HG03135 (cell line): ENCODE measurements at regions not wholly inside any gene's neighbourhood (a gene's known extent, or its start where the extent isn't known, plus 50 kb on each side); places are given as distances from the start of the nearest gene placed in this dataset.
A peak's percentile ranks its signal among the peaks of the same experiment; 100 is the strongest.
"Not testable (repeated sequence)": the region's sequence is repeated elsewhere in the genome, so short reads cannot be mapped to it uniquely, and the experiment has no call there.

Experiments used
- ATAC-seq: cut with Tn5 transposase; IDR thresholded peaks from one replicate; pipeline ENCODE4 v1.9.1; 2021; ENCODE audit warnings: mild to moderate bottlenecking, moderate library complexity; ENCODE audit not compliant: unreplicated experiment

DNA sequence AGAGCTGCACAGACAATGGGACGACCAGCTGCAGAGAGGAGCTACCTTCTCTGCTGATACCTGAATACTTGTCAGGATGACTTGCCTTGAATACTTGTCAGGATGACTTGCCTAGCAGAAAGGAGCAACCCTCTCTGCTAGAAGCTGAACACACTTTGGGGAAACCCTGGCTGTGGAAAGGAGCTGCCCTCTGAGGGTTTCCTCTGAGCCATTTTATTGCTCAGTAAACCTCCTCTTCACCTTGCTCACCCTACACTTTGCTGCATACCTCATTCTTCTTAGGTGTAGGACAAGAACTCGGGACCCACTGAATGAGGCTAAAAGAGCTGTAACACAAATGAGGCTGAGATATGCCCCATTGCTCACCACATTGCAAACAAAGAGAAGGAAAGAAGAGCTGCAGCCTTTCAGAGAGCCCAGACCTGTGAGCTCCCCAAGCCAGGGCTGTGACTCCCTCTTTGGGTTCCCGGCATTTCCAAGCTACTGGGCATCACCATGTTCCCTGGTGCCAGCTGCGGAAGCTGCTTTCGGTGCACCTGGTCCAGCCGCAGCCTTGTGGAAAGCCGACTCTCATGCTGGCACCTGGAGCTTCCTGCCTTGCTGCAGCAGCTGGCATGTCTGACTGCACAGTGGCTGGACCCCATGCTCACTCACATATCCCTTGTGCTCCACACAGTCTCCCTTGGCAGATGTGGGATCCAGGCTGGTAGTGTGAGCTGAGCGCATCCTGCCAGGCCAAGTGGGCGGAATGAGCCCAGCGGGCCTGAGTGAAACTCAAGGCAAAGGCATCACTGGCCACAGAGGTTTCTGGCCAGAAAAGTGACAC lies 106.7 kb upstream of the AHI1 start:
- ATAC-seq = no peak

DNA sequence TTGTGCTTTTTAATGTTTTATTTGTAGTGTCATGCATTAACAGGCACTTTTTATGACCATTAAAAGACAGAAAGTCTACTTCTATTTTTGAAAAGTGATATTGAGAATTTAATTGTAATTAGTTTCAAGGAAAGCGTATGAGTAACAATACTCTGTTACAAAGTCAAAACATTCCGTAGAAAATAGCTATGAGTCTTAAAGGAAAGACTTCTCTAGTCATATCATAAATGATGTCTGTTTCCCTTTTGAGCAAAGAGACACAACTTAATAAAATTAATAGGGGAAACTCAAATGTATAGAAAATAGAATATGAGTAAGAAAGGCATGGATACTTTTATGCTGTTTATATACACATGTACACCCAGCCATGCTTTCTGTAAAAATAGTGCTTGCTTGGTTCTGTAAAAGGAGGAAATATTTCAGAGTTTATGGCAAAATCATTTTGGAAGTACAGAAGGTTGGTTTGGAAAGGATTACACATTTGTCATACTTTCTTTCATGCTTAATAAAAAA lies 107.8 kb upstream of the AHI1 start:
- ATAC-seq = no peak

DNA sequence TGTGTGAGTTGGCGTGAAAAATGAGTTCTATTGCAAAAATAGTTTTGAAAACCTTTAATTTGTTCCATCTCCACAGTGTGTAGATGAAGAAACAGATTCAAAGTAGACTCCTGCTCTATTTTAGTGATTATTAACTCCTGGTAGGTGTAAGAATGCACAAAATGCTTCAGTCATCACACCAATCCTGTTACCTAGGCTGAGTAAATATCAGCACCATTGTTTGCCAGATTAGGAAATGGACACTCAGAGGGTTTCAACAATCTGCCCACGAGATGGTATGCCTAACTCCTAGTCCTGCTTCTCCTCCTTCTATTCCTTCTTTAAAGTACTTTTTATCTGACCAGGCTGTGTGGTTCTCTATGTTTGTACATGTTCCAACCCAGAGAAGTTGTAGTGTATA lies 108.9 kb upstream of the AHI1 start:
- no peak for ATAC-seq

- no peak for ATAC-seq
Observed at GRCh38 chr6:135608031-135608430, 110.5 kb upstream of the AHI1 start.

- not testable (repeated sequence) for ATAC-seq
Observed at GRCh38 chr6:135610192-135610591, 112.7 kb upstream of the AHI1 start.

DNA sequence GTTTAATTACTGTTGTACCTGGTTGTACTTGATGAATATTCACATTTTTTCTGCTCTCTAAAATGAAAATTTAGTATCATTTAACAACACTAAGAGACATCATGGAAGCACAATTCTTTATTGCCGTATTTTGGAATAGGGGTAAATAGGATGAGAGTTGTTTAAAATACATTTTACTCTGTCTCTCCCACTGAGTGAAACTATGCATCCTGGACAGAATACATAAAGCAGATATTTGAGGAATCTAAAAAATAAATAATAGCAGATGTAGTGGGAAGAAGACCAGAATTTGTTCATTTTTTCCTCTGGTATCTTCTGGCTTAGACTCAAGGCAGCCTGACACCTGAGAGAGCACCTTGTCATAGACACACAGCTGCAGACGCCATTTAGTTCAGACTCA lies 119.1 kb upstream of the AHI1 start:
- no peak for ATAC-seq

- ATAC-seq = no peak
Observed at GRCh38 chr6:135617222-135617621, 119.7 kb upstream of the AHI1 start.

DNA sequence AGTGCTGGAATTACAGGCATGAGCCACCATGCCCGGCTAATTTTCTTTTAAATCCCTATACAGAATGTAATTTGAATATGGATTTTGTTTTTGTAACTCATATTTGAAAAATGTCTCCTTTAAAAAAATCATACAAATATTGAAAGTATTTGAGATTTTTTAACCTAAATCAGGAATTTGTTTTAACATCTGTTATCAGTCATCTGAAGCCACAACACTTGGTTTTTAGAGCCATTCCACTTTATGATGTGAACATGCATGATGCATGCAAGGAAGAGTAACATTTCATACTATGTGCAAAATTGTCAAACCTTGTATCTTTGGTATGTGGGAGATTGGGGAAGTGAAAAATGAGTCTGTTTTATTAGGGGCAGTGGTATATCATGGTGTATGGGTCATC lies 124.5 kb upstream of the AHI1 start:
- no peak for ATAC-seq

GRCh38 chr6:135623979-135624378 lies 126.4 kb upstream of the AHI1 start:
- ATAC-seq = no peak

GRCh38 chr6:135624402-135625295 lies 127.1 kb upstream of the AHI1 start:
- ATAC-seq = no peak

DNA sequence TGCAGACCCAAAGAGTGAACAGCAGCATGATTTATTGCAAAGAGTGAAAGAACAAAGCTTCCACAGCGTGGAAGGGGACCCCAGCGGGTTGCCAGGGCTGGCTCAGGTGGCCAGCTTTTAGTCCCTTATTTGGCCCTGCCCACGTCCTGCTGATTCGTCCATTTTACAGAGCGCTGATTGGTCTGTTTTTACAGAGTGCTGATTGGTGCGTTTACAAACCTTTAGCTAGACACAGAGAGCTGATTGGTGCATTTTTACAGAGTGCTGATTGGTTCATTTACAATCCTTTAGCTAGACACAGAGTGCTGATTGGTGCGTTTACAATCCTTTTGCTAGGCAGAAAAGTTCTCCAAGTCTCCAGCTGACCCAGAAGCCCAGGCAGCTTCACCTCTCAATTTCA lies 128.5 kb upstream of the AHI1 start:
- not testable (repeated sequence) for ATAC-seq

DNA sequence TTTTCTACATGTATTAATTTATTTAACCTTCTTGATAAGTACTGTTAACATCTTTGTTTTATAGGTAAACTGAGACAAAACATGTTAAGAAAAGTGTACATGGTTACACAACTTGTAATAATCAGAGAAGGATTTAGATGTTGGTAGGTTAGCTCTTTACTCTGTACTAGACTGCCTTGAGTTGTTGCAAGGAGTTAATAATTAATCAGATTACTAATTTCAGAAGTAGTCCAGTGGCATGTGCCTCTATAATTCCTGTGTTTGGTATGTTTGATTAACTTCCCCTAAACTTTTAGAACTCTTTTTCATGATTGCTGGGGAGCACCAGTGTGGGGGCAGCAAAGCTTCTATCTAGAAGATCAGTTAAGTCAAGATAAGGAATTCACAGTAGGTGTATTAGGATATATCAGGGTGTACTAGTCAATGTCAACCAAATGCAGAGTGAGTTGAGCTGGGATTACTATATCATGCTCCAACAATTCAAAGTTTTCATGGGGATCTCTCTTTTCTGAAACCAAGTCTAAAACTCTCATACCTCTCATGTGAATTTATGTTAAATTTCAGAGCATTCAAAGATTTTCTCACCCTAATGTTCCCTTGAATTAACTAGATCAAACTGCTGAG lies 129.7 kb upstream of the AHI1 start:
- peak; percentile 92 for ATAC-seq

- no peak for ATAC-seq
Observed at GRCh38 chr6:135630789-135631376, 133.3 kb upstream of the AHI1 start.

DNA sequence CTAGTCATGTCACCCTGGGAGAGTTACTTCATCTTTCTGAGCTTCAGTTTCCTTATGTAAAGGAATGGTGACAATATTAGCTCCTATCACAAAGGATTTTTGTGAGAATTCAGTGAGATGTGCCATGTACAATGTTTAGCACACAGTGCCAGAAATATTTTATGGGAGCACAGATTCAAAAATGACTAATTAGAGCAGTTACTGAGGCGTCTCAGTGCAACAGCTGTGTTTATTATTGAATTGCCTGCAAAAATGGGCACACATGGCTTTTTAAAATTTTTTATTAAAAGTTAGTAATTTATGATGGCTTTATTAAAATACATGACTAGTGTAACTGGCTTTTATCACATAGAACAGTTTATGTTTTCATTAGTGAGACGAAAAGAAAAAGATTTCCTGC lies 134.3 kb upstream of the AHI1 start:
- ATAC-seq = no peak

DNA sequence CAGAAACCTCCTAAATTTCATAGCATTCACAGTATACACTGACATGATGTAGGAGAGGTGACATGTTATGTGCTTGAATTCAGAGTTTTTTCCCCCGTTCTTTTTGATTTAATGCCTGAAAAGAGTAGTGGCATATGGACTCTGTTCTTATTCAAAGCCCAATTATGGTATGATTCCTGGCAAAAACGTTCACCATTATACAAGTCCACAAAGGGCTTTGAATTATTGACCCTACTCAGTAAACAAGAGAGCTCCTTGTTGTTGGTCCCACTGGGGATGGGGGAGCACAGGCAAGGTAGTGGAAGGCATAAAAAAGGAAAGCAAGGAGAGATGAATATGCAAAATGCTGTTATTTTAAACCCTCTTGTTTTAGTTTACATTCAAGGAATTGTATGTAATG lies 136.0 kb upstream of the AHI1 start:
- no peak for ATAC-seq

DNA sequence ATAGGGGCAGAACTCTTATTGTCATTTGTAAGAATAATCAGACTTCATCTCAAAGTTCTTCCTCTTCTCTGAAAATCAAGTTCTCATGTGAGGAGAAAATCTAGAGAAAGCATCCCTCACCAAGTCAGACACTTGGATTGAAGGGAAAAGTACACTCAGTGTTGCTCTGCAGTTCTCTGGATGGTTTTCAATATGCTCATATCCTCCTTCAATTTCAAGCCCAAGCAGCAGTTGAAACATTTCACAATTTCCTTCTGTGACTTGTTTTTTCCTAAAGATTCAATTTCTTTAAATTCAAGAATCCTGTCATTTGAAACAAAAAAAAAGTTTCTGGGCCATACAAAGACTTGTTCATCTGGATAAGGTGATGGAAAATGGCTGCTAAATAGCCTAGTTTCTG lies 140.2 kb upstream of the AHI1 start:
- no peak for ATAC-seq

- no peak for ATAC-seq
Observed at GRCh38 chr6:135638108-135638507, 140.6 kb upstream of the AHI1 start.

DNA sequence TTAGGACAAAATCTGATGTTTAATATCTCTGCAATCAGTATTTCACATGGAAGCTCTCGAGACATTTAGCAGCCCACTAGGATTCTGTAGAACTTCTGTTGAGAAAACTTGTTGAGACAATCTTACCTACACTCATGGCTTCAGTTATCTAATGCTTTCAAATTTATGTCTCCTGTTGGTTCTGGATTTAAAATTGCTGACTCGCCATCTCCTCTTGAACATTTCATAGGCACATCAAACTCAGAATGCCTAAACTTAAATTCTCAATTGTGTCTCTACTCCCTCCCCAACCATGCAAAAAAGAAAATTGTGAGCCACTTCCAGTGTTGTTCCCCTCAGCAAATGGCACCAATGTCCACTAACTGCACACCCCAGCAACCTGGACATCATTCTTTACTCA lies 142.5 kb upstream of the AHI1 start:
- no peak for ATAC-seq

GRCh38 chr6:135640449-135641111 lies 143.0 kb upstream of the AHI1 start:
- no peak for ATAC-seq

DNA sequence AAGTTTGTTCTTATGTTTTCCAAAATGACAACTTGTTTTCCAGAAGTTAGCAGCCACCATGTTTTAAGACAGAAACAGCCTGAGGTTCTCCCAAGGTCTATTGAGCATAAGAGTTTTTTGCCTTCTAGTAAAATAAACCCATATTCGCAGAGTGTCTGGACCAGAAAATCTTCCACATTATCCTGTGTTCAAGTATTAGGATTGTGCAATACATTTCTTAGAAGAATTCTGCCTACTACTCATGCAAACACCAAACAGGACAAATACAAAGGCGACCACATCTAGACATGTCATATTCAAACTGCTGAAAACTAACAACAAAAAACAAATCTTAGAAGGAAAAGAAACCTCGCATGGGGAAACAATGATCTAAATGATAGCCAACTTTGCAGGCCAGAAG lies 145.4 kb upstream of the AHI1 start:
- ATAC-seq = no peak

GRCh38 chr6:135644394-135644793 lies 146.9 kb upstream of the AHI1 start:
- no peak for ATAC-seq
